HG03469 (cell line): ENCODE measurements at regions not wholly inside any gene's neighbourhood (a gene's known extent, or its start where the extent isn't known, plus 50 kb on each side); places are given as distances from the start of the nearest gene placed in this dataset.

Experiments
- ATAC-seq: cut with Tn5 transposase; IDR thresholded peaks from one replicate; pipeline ENCODE4 v1.9.1; 2021; ENCODE audit warnings: mild to moderate bottlenecking, moderate library complexity, moderate number of reproducible peaks; ENCODE audit not compliant: unreplicated experiment

DNA sequence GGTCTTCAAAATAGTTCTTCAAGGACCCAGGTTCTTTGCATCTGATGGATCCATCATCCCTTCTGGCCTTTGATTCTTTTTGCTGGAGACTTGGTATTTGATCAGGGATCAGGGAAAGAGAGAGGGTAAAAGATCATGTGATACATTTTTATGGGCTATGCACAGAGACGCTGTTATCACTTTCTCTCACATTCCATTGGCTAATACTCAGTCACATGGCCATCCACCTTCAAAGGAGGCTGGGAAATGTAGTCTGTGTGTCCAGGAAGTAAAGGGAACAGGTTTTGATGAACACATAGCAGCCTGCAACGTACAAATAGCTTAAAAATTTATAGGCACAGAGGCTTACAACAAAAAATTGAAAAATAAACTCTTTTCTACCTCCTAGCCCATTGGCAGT is 629.6 kb upstream of the FANCL start:
- peak; percentile 51 for ATAC-seq

DNA sequence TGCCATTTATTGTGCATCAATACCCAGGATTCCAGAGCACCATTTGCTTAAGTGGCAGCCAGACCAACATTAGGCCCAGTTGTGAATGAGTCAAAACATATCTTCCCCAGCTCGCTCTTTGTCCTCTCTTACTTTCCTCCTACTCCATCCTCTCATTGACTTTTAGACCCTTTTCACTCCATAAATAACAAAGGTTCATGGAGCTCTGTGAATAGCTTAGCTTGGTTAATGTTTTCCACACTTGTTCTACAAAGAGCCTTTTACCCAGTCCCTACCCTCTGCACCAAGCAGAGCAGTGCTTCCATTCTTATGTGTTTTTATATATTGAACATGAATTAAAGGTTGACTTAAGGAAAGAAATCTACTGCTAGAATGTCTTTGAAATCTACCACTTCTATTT is 625.8 kb upstream of the FANCL start:
- ATAC-seq = no peak

DNA sequence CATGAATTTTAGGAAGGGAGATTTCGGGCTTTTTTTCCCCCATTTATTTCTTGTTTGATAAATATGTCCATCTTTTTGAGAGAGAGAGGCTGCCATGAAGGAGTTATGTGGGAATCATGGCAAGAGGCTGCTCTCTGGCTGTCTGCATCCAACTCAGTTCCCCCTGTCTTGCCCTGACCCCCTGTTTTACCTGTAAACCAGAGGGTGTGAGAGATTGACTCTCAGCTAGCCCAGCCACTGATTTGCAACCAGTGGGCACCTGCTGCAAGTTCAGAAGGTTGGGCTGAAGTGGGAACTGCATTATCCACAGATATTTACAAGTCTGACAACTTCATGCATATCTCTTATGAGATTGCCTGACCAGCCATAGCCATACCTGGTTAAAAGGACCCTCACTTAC is 625.4 kb upstream of the FANCL start:
- ATAC-seq = no peak

DNA sequence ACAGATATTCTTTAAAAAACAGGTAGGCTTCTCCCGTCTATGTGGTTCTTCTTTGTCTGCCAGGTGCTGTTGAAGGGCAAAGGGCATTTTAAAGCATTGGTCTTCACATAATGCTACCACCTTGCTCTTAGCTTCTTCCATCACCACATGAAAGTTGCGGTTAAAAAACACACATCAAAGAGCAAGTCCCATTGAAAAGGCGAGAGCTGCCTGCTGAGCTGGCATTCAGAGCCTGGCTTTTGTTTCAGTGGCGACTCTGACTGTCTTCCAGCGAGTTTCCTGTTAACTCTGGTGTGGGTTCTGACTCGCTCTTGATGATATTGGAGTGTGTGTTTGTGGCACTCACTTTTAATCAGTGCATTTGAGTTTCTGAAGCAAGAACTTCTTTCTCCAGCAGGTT is 624.9 kb upstream of the FANCL start:
- peak; percentile 25 for ATAC-seq

DNA sequence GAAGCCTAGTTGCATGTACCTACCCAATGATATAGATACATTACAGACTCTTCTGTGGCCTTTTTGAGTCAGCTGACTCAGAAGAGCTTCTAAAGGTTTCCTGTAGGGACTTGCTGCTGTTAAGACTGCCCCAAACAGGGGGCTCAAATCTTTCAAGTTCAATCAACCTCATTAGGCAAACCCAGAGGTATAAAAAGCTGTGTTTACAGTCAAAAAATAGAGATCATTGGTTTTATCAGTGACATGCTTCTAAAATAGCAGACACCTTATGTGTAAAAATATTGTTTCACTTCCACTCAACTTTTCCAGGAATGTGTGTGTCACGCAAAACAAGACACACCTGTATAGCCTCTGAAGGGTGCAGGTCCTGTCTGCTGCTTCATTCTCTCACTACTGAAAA is 624.3 kb upstream of the FANCL start:
- ATAC-seq = peak; percentile 43

DNA sequence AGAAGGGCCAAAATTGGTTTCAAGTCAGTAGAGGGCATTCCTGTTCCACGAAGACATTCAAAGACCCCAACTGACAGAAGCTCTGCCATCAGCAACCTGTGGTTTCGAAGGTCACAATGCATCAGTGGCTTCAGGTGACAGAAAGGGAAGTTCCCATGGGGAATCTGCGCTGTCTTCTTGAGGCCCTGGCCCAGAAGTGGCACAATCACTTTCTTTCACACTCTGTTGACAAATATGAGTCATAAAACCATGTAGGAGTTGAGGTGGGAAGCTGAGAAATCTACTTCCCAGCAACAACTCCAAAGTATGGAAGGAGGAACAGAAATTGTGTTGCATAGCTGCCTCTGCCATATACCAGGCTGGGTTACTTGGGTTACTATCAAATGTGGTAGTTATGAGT is 621.1 kb upstream of the FANCL start:
- peak; percentile 48 for ATAC-seq

DNA sequence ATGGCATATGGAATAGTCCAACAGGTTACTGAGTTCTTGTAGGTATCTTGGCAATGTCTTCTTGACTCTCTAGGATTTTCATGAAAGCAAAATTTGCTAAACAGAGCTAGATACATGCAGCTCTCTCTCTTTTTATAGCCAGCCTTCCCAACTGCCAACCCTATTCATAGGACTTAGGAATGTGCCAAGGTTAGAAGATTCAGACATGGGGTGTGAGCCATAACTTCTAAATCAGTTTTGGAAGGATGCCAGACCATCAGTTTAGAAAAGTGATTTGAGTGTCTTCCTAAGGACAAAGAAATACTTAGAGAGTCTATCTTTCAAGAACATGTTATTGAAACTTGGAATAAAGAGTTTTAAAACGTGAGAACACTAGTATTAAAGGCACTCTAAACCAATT is 619.5 kb upstream of the FANCL start:
- no peak for ATAC-seq

DNA sequence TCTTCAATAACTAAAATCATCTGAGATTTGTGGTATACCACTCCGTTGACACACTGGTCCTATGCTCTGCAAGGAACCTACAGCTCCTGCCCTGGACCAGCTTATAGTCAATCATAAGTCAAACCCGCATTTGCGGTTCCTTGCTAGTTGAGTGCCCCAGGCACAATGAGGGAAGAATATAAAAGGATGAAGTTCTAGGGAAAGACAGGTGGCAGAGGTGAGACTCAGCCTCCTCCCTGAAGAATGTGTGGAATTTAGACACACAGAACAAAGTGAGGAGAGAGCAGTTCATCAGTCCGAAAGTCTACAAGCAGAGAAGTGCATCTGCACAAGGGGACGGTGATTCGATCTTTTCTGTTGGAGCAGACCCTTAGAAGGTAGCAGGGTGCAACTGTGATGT is 615.0 kb upstream of the FANCL start:
- ATAC-seq = no peak

DNA sequence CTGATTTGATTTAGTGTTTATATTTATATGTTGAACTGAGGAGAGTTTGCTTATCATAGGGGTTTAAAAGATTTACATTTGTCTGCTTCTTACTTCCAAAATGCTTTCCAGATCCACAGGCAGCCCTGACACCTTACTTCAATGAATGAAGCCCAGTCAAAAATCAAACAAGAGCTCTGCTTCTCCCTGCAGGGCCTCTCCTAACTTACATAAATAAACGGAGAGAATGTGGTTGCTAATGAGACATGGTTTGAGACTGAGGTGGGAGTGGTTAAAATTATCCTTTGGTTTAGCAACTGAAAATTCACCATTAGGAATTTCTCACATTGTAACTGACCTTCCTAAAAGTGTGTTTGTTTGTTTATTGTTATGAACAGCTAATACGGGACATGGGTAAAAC is 612.3 kb upstream of the FANCL start:
- ATAC-seq = no peak

DNA sequence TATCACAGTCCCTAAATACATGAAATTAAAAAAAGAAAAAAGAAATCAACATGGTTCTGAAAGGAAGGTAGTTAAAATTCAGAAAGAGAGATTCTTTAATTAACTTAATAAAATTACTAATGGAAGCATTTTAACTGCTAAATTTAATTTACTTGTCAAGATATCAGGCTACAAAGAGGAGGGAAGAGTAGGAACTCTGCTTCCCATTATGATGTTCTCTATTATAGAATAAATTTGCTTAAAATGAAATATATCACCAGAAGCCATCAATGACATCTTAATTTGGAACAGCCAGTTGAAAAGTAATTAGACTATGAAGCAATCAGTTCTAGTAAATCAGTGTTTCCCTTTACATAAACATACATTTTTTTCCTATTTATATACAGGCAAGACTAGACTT is 611.8 kb upstream of the FANCL start:
- ATAC-seq = no peak

DNA sequence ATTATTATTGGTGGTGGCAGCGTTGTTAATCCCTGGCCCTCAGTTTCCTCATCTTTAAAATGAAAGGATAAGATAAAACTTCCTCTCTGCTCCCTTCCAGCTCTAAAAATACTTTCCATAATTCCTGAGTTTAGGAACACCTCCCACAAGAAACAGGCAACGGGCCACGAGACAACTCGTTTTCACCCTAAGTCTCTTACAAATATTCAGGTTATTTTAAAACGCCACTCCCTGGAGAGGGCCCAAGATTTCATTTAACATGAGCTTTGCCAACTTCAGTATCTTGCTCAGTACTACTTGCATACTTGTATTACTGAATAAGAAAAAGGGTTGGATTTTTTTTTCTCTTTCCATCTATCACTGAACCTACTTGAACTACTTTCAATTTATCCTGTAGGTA is 611.1 kb upstream of the FANCL start:
- no peak for ATAC-seq

DNA sequence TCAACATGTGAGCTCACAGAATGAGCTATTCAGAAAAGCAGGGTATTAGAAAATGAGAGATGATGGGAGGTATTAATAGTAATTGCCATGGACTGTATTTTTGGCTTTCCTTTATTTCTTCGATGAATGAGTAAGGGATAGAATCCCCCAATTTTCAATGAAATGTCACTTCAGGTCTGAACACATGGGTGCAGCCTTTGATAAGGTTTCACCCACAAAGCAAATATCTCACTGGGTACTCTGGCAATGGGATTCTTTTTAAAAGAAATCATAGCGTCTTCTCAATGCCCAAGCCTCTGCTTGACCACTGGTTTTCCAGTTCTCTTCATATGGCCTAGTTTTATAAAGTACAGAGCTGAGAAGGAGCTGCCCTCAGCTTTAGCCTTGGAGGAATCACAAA is 610.5 kb upstream of the FANCL start:
- no peak for ATAC-seq

DNA sequence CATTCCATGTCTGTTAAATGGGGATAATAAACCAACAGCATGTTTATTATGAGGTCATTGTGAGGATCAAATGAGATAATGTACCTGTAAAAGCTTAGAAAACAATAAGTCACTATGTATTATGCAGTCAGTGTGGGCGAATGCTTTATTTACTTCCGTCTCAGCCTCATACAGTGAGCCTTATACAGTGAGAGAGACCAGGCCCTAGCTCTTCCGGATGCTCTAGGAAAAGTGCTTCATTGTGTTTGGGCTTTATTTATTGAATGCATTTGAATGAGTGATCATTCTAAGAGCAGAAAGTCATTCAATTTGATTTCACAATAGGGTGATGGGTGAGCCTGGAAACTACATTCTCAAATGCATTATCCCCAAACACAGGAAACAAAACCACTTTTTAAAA is 603.9 kb upstream of the FANCL start:
- no peak for ATAC-seq

DNA sequence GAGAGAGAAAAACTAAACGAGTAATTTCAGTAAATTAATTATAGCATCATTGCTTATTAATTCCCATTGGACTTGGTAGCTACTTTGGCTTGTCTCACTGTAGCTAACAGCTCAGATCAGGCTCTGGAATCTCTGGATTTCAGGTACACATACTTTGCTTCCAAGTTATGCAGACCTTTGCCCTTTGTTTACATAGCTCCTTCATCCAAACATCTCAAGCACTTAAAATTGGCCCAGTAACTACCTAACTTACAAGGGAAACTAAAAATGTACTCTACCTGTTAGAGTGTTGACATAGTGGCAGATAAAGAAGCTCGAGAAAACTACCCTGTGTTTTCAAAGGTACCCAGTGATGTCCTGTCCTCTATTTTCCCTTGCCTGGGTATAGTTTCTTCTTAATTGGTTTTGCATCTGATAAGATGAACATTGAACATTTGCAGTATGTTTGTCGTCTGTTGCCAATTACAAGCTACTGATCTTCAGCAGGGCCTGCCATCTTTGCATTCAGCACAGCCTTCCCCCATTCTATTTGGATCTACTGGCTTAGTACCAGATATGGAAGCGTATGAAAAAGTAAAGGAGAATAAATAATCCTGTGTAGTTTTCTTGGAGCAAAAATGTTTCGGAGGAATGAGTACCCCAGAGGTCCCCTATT is 601.5 kb upstream of the FANCL start:
- ATAC-seq = no peak

DNA sequence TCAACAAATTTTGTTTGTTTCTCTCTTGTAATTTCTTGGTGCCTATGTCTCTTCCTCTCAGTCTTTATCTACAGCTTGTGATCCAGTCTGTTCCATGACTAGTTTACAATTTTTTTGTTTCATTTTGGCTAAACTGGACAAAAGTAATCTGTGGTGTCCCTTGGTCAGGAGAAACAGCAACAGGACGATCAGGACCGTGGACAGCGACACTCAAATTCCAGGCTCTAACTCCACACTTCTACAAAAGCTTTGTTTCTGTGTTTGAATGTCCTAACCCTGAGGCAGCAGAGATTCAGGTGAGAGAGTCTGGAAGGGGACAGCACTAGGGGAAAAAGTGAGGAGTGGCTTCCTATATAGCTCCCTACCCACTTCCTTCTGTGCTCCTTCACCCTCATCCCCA is 593.3 kb upstream of the FANCL start:
- ATAC-seq = no peak

DNA sequence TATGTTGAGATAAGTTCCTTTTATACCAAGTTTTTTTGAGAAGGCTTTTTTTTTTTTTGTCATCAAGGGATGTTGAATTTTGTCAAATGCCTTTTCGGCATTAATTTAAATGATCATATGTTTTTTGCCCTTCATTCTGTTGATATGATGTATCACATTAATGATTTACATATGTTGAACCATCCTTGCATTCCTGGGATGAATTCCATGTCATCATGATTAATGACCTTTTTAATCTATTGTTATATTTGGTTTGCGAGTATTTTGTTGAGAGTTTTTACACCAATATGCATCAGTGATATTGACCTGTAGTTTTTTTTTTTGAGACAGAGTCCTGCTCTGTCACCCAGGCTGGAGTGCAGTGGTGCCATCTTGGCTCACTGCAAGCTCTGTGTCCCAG is 585.7 kb upstream of the FANCL start:
- ATAC-seq = no peak

DNA sequence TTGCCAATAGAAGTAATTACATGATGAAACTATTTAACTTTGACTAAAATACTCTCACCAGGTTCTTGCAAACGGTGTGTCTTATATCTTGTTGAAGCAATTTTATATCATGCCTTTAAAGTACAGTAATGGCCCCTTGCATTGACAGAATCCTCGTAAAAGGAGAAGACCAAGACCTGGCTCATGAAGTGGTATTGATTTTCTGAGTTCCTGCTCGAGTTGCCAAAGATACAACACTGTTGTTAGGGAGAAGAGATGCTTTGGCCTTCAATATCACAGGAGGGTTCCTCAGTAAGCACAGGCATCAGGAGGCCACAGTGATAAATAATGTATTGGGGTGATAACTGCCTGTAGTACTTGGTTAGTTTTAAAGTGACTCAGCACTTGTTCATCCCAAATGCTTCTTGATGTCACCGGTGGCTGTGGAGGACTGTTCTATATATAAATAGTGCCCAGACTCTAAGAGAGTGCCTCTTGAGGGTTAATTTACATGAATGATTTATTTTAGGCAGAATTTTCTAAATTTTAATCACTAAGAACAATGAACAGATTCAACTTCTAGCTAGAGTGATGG is 571.7 kb upstream of the FANCL start:
- ATAC-seq = no peak

DNA sequence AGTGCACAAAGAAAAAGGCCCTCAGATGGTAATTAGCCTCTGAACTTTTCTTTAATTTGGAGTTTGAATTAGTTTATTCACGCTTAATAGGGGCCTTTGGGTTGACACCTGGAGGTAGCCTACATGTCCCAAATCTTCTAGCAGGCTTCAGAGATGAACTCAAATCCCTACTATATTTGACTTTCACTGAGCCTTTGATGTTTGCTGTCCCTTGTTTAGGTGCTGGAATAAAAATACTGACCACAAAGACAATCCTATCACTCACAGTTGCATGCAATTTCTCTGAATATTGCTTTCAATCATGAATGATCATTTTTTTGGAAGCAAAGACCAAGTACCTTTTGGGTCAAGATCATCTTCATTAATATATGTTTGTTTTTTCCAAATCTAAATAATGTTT is 564.0 kb upstream of the FANCL start:
- no peak for ATAC-seq

DNA sequence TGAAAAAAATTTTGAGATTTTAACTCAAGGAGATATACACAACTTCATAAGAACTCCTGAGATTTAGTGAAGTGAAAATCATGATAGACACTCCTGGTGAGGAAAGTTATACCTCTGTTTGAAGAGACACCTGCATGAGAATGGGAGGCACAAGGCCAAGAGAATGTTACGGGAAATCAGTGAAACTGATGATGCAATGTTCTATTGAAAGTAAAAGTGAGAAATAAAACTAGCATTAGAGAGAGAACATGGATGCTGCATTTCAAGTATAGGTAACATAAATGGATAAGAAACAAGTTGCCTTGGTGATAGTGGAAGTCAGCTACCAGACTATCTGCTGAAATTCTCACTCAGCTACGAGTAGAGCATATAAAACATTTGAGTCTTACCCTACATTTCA is 562.1 kb upstream of the FANCL start:
- no peak for ATAC-seq

DNA sequence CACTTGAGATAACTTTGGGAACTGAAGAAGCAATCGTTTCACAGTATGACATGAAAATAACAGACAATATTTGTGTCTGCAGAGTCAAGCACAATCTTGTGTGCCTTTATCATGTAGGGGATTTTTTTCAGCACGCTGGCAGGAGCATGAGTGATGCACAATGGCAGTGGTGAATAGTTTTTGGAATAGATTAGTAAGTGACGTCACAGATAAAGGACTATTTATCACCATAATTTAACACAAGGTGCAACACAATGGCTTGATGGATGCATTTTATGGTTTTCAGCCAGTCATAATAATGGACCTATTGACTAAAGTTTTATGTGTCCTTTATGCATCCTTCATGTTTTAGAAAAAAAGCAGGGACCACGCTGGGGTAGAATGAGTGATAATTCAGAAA is 559.8 kb upstream of the FANCL start:
- ATAC-seq = no peak

DNA sequence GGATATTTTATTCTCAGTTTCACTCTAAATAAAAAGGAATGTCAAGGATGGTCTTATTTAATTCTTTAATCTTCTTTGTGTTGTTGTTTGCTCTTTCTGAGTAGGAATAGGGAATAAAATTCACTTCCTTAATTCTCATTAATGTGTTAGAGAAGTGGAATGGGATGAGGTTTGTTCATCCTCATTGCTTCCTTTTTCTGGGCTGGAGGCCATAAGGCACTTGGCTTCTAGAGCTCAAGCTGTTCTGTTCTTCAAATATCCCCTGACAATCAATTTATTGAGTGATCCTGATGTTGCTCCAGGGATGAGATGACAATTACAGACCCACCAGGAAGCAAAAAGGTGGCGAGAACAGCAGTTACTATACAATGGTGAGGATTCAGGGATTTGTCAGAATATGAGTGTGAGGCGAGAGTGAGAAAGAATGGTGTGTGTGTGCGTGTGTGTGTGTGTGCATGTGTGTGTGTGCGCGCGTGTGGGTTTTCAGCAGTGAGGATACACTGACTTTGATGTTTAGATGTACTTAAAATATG is 557.6 kb upstream of the FANCL start:
- ATAC-seq = no peak

DNA sequence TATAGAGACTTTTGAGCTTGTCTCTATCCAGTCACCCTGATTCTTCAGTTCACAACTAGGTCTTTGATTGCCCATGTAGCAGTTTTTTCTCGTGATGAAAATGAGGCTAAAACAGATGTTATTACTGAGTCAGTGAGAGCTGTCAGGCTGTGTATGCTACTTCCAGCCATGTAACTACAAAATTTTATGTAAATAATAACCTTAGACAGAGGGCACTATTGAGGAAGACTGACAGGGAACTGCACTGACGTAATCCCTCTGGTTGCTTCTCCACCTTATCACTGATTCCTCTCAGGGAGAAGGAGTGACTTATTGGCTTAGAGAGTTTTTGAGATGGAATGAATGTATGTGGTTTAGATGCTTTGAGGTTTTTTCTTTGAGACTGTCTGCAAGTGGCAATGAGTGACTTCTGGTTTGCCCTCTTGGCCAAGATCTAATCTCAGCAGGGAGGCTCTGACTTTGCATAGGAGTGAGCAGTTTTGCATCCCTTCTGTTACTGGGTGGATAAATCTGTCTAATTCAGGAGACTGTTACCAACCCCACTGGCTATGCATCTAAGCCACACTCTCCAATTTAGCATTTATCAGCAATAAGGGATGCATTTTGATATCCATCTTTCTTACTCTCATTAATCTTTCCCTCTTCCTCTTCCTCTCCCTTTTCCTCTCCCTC is 555.2 kb upstream of the FANCL start:
- no peak for ATAC-seq
